H1 (cell line): ENCODE measurements at regions not wholly inside any gene's neighbourhood (a gene's known extent, or its start where the extent isn't known, plus 50 kb on each side); places are given as distances from the start of the nearest gene placed in this dataset.

Source experiments
- CTCF ChIA-PET: fragments of 300-600 bp; sonication (Branson Sonifier 250); formaldehyde crosslinking; loops from one replicate; lab custom pipeline; 2021; ENCODE audit not compliant: partially characterized antibody; lab: Charles Lee
- POLR2A ChIA-PET: fragments of 300-600 bp; sonication (Branson Sonifier 250); formaldehyde crosslinking; loops from one replicate; lab custom pipeline; 2021; ENCODE audit warnings: inconsistent platforms; ENCODE audit not compliant: partially characterized antibody; lab: Charles Lee
- DNase-seq, 2 experiments: peaks; one replicate each; pipeline versions ENCODE4 v3.0.0 to v3.0.0-alpha.2; 2010 to 2022; ENCODE audit warnings: low spot score in 2 of 2, low read depth in 1 of 2, mixed read lengths in 1 of 2
- FAIRE-seq: peaks from 2 replicates; lab custom pipeline; 2011; peaks lifted over from hg19 to GRCh38; lab: Jason Lieb, UNC
- H2AFZ ChIP-seq: 2 replicates; pipeline ENCODE4 v1.8.1; 2012; ENCODE audit warnings: low read length, inconsistent platforms
- H2AK5ac ChIP-seq: 2 replicates; pipeline ENCODE4 v1.6.1; 2013; ENCODE audit warnings: low read depth, low read length
- H2BK120ac ChIP-seq: replicated peaks from 2 replicates; pipeline ENCODE3; 2013; ENCODE audit warnings: low read depth, low read length, inconsistent platforms
- H2BK12ac ChIP-seq: 2 replicates; pipeline ENCODE4 v1.6.1; 2013; ENCODE audit warnings: low read depth, low read length
- H2BK15ac ChIP-seq: 2 replicates; pipeline ENCODE4 v1.6.1; 2013; ENCODE audit warnings: low read length
- H2BK20ac ChIP-seq: 2 replicates; pipeline ENCODE4 v1.6.1; 2013; ENCODE audit warnings: low read length
- H2BK5ac ChIP-seq: 2 replicates; pipeline ENCODE4 v1.6.1; 2013; ENCODE audit warnings: low read depth, low read length
- H3K14ac ChIP-seq: 2 replicates; pipeline ENCODE4 v1.6.1; 2013; ENCODE audit warnings: inconsistent platforms; ENCODE audit not compliant: insufficient read length
- H3K18ac ChIP-seq: 2 replicates; pipeline ENCODE4 v1.6.1; 2013; ENCODE audit warnings: low read length; ENCODE audit errors: extremely low read depth
- H3K23ac ChIP-seq: 2 replicates; pipeline ENCODE4 v1.6.1; 2013; ENCODE audit warnings: inconsistent platforms; ENCODE audit not compliant: insufficient read length
- H3K23me2 ChIP-seq: 2 replicates; pipeline ENCODE4 v1.6.1; 2013; ENCODE audit warnings: low read depth, low read length
- H3K27ac ChIP-seq: 2 replicates; pipeline ENCODE4 v1.6.1; 2011; ENCODE audit warnings: low read depth, low read length, inconsistent platforms
- H3K27me3 ChIP-seq, 4 experiments: replicated peaks in 1 of 4; 1 replicate in 1 of 4; 2 replicates in 3 of 4; pipeline versions ENCODE4 v1.6.1 to v1.8.1; 2011 to 2013; ENCODE audit warnings: low read length in 3 of 4, mild to moderate bottlenecking in 3 of 4, inconsistent platforms in 2 of 4, mixed read lengths in 2 of 4, moderate library complexity in 1 of 4; ENCODE audit not compliant: control insufficient read depth in 3 of 4, insufficient read depth in 3 of 4; ENCODE audit errors: extremely low read depth in 1 of 4
- H3K36me3 ChIP-seq, 4 experiments: 2 replicates each; pipeline versions ENCODE4 v1.6.1 to v1.8.1; 2011 to 2013; ENCODE audit warnings: mild to moderate bottlenecking in 4 of 4, low read length in 3 of 4, moderate library complexity in 2 of 4, control low read depth in 1 of 4, inconsistent platforms in 1 of 4; ENCODE audit not compliant: insufficient read depth in 4 of 4, control insufficient read depth in 2 of 4
- H3K4ac ChIP-seq: replicated peaks from 2 replicates; pipeline ENCODE3; 2013; ENCODE audit warnings: low read length, low read depth, mixed read lengths, inconsistent platforms; ENCODE audit not compliant: insufficient read length
- H3K4me1 ChIP-seq, 4 experiments: replicated peaks in 1 of 4; 1 replicate in 1 of 4; 2 replicates in 3 of 4; pipeline versions ENCODE4 v1.6.1 to v1.8.1; 2011 to 2013; ENCODE audit warnings: low read length in 3 of 4, inconsistent platforms in 2 of 4, mixed read lengths in 1 of 4; ENCODE audit not compliant: insufficient read depth in 4 of 4, control insufficient read depth in 3 of 4
- H3K4me2 ChIP-seq, 2 experiments: 2 replicates each; pipeline versions ENCODE4 v1.6.1 to v1.8.1; 2011 to 2013; ENCODE audit warnings: low read depth in 2 of 2, low read length in 2 of 2, control low read depth in 1 of 2, inconsistent platforms in 1 of 2, mild to moderate bottlenecking in 1 of 2; ENCODE audit not compliant: insufficient read depth in 1 of 2
- H3K4me3 ChIP-seq, 4 experiments: fragments of 200-600, 300-600 bp in 1 of 4; sonication (generic), shearing (Covaris generic), sonication (Bioruptor Twin) in 1 of 4; 2 replicates each; pipeline versions ENCODE4 v1.5.1 to v1.8.1; 2011 to 2016; ENCODE audit warnings: low read length in 4 of 4, low read depth in 3 of 4, control low read depth in 2 of 4, inconsistent platforms in 2 of 4, mild to moderate bottlenecking in 2 of 4, mixed read lengths in 1 of 4, moderate library complexity in 1 of 4; ENCODE audit not compliant: insufficient read depth in 2 of 4; ENCODE audit errors: extremely low read depth in 1 of 4
- H3K56ac ChIP-seq: replicated peaks from 2 replicates; pipeline ENCODE3; 2013; ENCODE audit warnings: low read depth, mild to moderate bottlenecking, mixed read lengths, low read length, inconsistent platforms; ENCODE audit not compliant: insufficient read length
- H3K79me1 ChIP-seq: 2 replicates; pipeline ENCODE4 v1.6.1; 2013; ENCODE audit warnings: low read depth, low read length, control low read depth
- H3K79me2 ChIP-seq, 2 experiments: 2 replicates each; pipeline versions ENCODE4 v1.6.1 to v1.8.1; 2012 to 2013; ENCODE audit warnings: low read length in 2 of 2, mild to moderate bottlenecking in 2 of 2, inconsistent platforms in 1 of 2; ENCODE audit not compliant: insufficient read depth in 2 of 2, control insufficient read depth in 1 of 2
- H3K9ac ChIP-seq, 4 experiments: replicated peaks in 1 of 4; 1 replicate in 1 of 4; 2 replicates in 3 of 4; pipeline versions ENCODE4 v1.6.1 to v1.8.1; 2011 to 2013; ENCODE audit warnings: low read depth in 3 of 4, low read length in 3 of 4, control low read depth in 2 of 4, mild to moderate bottlenecking in 2 of 4, moderate library complexity in 2 of 4, inconsistent platforms in 1 of 4; ENCODE audit errors: extremely low read depth in 1 of 4
- H3K9me3 ChIP-seq, 2 experiments: 2 replicates each; pipeline versions ENCODE4 v1.6.1 to v1.8.1; 2012 to 2013; ENCODE audit warnings: mild to moderate bottlenecking in 2 of 2, moderate library complexity in 2 of 2, control low read depth in 1 of 2, inconsistent platforms in 1 of 2, low read depth in 1 of 2, low read length in 1 of 2, mixed read lengths in 1 of 2; ENCODE audit not compliant: insufficient read depth in 2 of 2
- H4K20me1 ChIP-seq, 2 experiments: replicated peaks in 1 of 2; 2 replicates each; pipeline versions ENCODE3 to v1.8.1; 2011 to 2013; ENCODE audit warnings: inconsistent platforms in 2 of 2, low read length in 2 of 2, mild to moderate bottlenecking in 1 of 2; ENCODE audit not compliant: insufficient read depth in 2 of 2, control insufficient read depth in 1 of 2
- H4K5ac ChIP-seq: 2 replicates; pipeline ENCODE4 v1.6.1; 2013; ENCODE audit warnings: low read length, low read depth, mixed read lengths, inconsistent platforms; ENCODE audit not compliant: insufficient read length
- H4K8ac ChIP-seq: 2 replicates; pipeline ENCODE4 v1.8.0; 2013; ENCODE audit warnings: mild to moderate bottlenecking, moderate library complexity, low read length, inconsistent platforms; ENCODE audit not compliant: insufficient read depth; ENCODE audit errors: extremely low read depth
- H4K91ac ChIP-seq: replicated peaks from 2 replicates; pipeline ENCODE3; 2013; ENCODE audit warnings: low read length, mixed read lengths, inconsistent platforms; ENCODE audit not compliant: insufficient read length
- BCL11A ChIP-seq, 2 experiments: IDR thresholded peaks; one replicate each; pipeline ENCODE4 v1.6.1; 2011; ENCODE audit warnings: low read depth in 2 of 2, low read length in 2 of 2, mild to moderate bottlenecking in 2 of 2
- POLR2AphosphoS5 ChIP-seq: IDR thresholded peaks from 2 replicates; pipeline ENCODE4 v1.6.1; 2011; ENCODE audit warnings: low read depth, low read length
- SAP30 ChIP-seq: fragments of 300-600 bp; sonication (generic); IDR thresholded peaks from 2 replicates; pipeline ENCODE4 v1.7.1; 2012; ENCODE audit warnings: low read length, moderate library complexity, mild to moderate bottlenecking, inconsistent platforms; ENCODE audit not compliant: insufficient read depth, insufficient replicate concordance
- SIX5 ChIP-seq: IDR thresholded peaks from 2 replicates; pipeline ENCODE4 v1.6.1; 2011; ENCODE audit warnings: mild to moderate bottlenecking, low read depth, low read length
- TAF1 ChIP-seq: IDR thresholded peaks from 2 replicates; pipeline ENCODE4 v1.6.1; 2011; ENCODE audit warnings: mild to moderate bottlenecking, low read depth, low read length
- TAF7 ChIP-seq: optimal IDR thresholded peaks from 2 replicates; pipeline ENCODE3; 2011; ENCODE audit warnings: low read depth, mild to moderate bottlenecking, inconsistent platforms, low read length, moderate library complexity, borderline replicate concordance
- TCF12 ChIP-seq: IDR thresholded peaks from 2 replicates; pipeline ENCODE4 v1.6.1; 2011; ENCODE audit warnings: low read depth, mild to moderate bottlenecking, low read length
- WGBS, 2 experiments: shearing (Covaris generic) in 1 of 2; methylation state at CpG; one replicate each; pipeline versions ENCODE4 v1.1.6 to v1.1.7; 2013 to 2015; ENCODE audit warnings: low lambda C conversion rate in 2 of 2, mixed read lengths in 2 of 2, inconsistent platforms in 1 of 2, low coverage in 1 of 2, missing lambda C conversion rate in 1 of 2; ENCODE audit not compliant: insufficient replicate concordance in 2 of 2, insufficient coverage in 1 of 2, insufficient read length in 1 of 2; ENCODE audit errors: extremely low coverage in 1 of 2, missing lambda C conversion rate in 1 of 2; 5-methylcytosine and 5-hydroxymethylcytosine counted together
- TF ChIP-seq, protein P1 (sequence below): IDR thresholded peaks from 2 replicates; pipeline ENCODE4 v1.6.1; 2011; ENCODE audit warnings: low read depth, mild to moderate bottlenecking, low read length; ENCODE audit not compliant: insufficient read depth

DNA sequence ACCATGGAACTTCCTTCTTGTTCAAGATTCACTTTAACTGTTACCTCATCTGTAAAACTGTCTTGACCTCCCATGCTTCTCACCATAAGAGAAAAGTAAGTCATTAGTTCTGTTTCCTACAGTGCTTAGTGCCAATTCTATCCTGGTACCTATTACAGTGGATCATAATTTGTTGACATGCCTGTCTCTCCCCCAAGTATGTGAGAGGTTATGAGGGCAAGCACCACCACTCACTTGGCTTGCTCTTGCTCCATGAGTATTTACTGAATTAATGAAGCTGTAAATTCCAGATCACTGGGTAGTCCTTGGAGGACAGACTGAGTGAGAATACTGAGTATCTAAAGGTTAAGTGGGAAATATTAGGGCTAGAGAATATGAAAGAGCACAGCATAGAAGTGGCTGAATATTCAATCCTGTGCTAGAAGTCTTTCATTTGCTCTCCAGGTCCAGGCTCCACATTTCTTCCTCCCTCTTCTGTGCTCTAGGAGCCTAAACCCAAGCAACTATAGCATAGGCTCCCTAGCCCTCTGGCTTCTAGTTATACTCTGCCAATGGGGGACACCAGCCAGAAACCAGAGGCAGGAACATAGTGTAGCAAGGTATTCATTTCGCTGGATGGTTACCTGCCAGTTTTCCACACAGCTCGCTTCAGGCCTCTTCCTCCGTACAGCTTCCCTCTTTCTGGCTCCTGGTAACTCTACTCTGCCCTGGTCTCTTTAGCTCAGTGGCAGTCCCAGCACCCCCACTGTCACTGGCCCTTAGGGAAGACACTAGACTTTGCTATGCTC, 118.2 kb upstream of the SLC5A12 start:
- Histone ChIP-seq H3K9ac (no peak overlapping the region), H2BK12ac (no peak overlapping the region), H3K9me3 (no peaks in the 10 kb centered on the region), H2BK120ac (no peak overlapping the region), H3K27ac (no peak overlapping the region), H3K79me1 (no peaks in the 10 kb centered on the region), H3K56ac (no peak overlapping the region), H3K4me2 (no peak overlapping the region), H3K4me1 (no peaks in the 10 kb centered on the region), H3K18ac (no peak overlapping the region), H2AFZ (no peak overlapping the region), H3K23ac (no peak overlapping the region), H3K4me3 (no peak overlapping the region), H3K14ac (no peak overlapping the region), H4K91ac (no peak overlapping the region), H3K79me2 (no peaks in the 10 kb centered on the region), H2BK20ac (no peak overlapping the region), H4K5ac (no peak overlapping the region), H4K8ac (no peak overlapping the region), H2BK5ac (no peak overlapping the region), H3K27me3 (no peaks in the 10 kb centered on the region), H3K23me2 (no peaks in the 10 kb centered on the region; the same call in 1 of the 2 replicates), H3K4ac (no peak overlapping the region), H4K20me1 (no peaks in the 10 kb centered on the region), H2AK5ac (no peak overlapping the region), H3K36me3 (no peaks in the 10 kb centered on the region), H2BK15ac (no peak overlapping the region)
- WGBS, 2 experiments, result 90% methylated on average over 3 of the region's 3 CpGs; no CpG with 5 or more reads in 1 of the 2 experiments
- FAIRE-seq (no peak), DNase-seq (no peak)
- CTCF ChIA-PET, result interaction anchor here (0.6 to 0.8 kb wide), 2 partner anchors 84 to 318 kb away, joined by 3 read pairs; no protein-coding TSS in a partner anchor
- POLR2A ChIA-PET, result no interaction called here
- no peak for TF ChIP-seq SIX5
- no peak for TF ChIP-seq SAP30
- TF ChIP-seq POLR2AphosphoS5, result no peak
- no peak for TF ChIP-seq TAF7
- TF ChIP-seq TCF12, result no peak
- no peak for TF ChIP-seq TAF1
- no peak for TF ChIP-seq BCL11A (IDR thresholded peaks at IDR 0.05; ENCODE audit: low read depth in 2 of 2, low read length in 2 of 2)
- TF ChIP-seq, protein P1, sequence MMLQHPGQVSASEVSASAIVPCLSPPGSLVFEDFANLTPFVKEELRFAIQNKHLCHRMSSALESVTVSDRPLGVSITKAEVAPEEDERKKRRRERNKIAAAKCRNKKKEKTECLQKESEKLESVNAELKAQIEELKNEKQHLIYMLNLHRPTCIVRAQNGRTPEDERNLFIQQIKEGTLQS, result no peak
